ENCODE measurements at regions not wholly inside any gene's neighbourhood (a gene's known extent, or its start where the extent isn't known, plus 50 kb on each side); places are given as distances from the start of the nearest gene placed in this dataset.

- Histone ChIP-seq H3K4me2 (ENCODE audit: low read length) (no peak overlapping the region), H3K79me2 (ENCODE audit: insufficient read depth, low read length) (no peaks in the 10 kb centered on the region), H3K4me3 (ENCODE audit: low read depth, low read length, poor library complexity, severe bottlenecking) (no peak overlapping the region), H3K4me1 (ENCODE audit: insufficient read depth, low read length, severe bottlenecking) (no peaks in the 10 kb centered on the region), H3K27ac (ENCODE audit: low read depth, low read length, poor library complexity, severe bottlenecking) (no peak overlapping the region), H3F3A (ENCODE audit: insufficient read depth, low read length) (no peaks in the 10 kb centered on the region), H3K36me3 (ENCODE audit: insufficient read depth, low read length) (no peaks in the 10 kb centered on the region), H3K9ac (ENCODE audit: low read length) (no peak overlapping the region), H3K9me2 (ENCODE audit: low read depth, low read length) (no peaks in the 10 kb centered on the region), H4K20me1 (ENCODE audit: insufficient read depth, low read length) (no peaks in the 10 kb centered on the region), H3K27me3 (ENCODE audit: insufficient read depth, low read length) (no peaks in the 10 kb centered on the region), H3K9me3 (ENCODE audit: low read length) (no peaks in the 10 kb centered on the region), H2AFZ (ENCODE audit: low read length) (no peak overlapping the region)
- TF ChIP-seq CTCF (IDR thresholded peaks at IDR 0.05; ENCODE audit: low read length) (no peak), EZH2 (IDR thresholded peaks at IDR 0.05; ENCODE audit: borderline replicate concordance, low read length) (no peak)
These were observed 196.4 kb downstream of the DTHD1 start for GRCh38 chr4:36477861-36478260.

- TF ChIP-seq CTCF (IDR thresholded peaks at IDR 0.05; ENCODE audit: low read length) (no peak), EZH2 (IDR thresholded peaks at IDR 0.05; ENCODE audit: borderline replicate concordance, low read length) (no peak)
- H3K9ac ChIP-seq (ENCODE audit: low read length): no peak overlapping the region
- H3K4me2 ChIP-seq (ENCODE audit: low read length): no peak overlapping the region
- no peaks in the 10 kb centered on the region for H3K9me2 ChIP-seq (ENCODE audit: low read depth, low read length)
- no peak overlapping the region for H2AFZ ChIP-seq (ENCODE audit: low read length)
- H4K20me1 ChIP-seq (ENCODE audit: insufficient read depth, low read length): no peaks in the 10 kb centered on the region
- no peaks in the 10 kb centered on the region for H3F3A ChIP-seq (ENCODE audit: insufficient read depth, low read length)
- no peaks in the 10 kb centered on the region for H3K36me3 ChIP-seq (ENCODE audit: insufficient read depth, low read length)
- H3K27ac ChIP-seq (ENCODE audit: low read depth, low read length, poor library complexity, severe bottlenecking): no peak overlapping the region
- no peak overlapping the region for H3K4me3 ChIP-seq (ENCODE audit: low read depth, low read length, poor library complexity, severe bottlenecking)
- H3K9me3 ChIP-seq (ENCODE audit: low read length): no peaks in the 10 kb centered on the region
- no peaks in the 10 kb centered on the region for H3K4me1 ChIP-seq (ENCODE audit: insufficient read depth, low read length, severe bottlenecking)
- H3K79me2 ChIP-seq (ENCODE audit: insufficient read depth, low read length): no peaks in the 10 kb centered on the region
- H3K27me3 ChIP-seq (ENCODE audit: insufficient read depth, low read length): no peaks in the 10 kb centered on the region
These were observed 204.5 kb downstream of the DTHD1 start for GRCh38 chr4:36485885-36486284.

- H3K27me3 ChIP-seq (ENCODE audit: insufficient read depth, low read length): no peaks in the 10 kb centered on the region
- H3K9me3 ChIP-seq (ENCODE audit: low read length): no peaks in the 10 kb centered on the region
- H4K20me1 ChIP-seq (ENCODE audit: insufficient read depth, low read length): no peaks in the 10 kb centered on the region
- no peak overlapping the region for H3K4me2 ChIP-seq (ENCODE audit: low read length)
- H2AFZ ChIP-seq (ENCODE audit: low read length): no peak overlapping the region
- no peak overlapping the region for H3K27ac ChIP-seq (ENCODE audit: low read depth, low read length, poor library complexity, severe bottlenecking)
- H3K4me3 ChIP-seq (ENCODE audit: low read depth, low read length, poor library complexity, severe bottlenecking): no peak overlapping the region
- H3F3A ChIP-seq (ENCODE audit: insufficient read depth, low read length): no peaks in the 10 kb centered on the region
- no peak overlapping the region for H3K9ac ChIP-seq (ENCODE audit: low read length)
- H3K4me1 ChIP-seq (ENCODE audit: insufficient read depth, low read length, severe bottlenecking): no peaks in the 10 kb centered on the region
- H3K9me2 ChIP-seq (ENCODE audit: low read depth, low read length): no peaks in the 10 kb centered on the region
- no peaks in the 10 kb centered on the region for H3K36me3 ChIP-seq (ENCODE audit: insufficient read depth, low read length)
- TF ChIP-seq EZH2 (IDR thresholded peaks at IDR 0.05; ENCODE audit: borderline replicate concordance, low read length) (no peak), CTCF (IDR thresholded peaks at IDR 0.05; ENCODE audit: low read length) (no peak)
- H3K79me2 ChIP-seq (ENCODE audit: insufficient read depth, low read length): no peaks in the 10 kb centered on the region
These were observed 208.4 kb downstream of the DTHD1 start for GRCh38 chr4:36489798-36490197.

All from OCI-LY1 (cell line).